ENCODE measurements at regions not wholly inside any gene's neighbourhood (a gene's known extent, or its start where the extent isn't known, plus 50 kb on each side); places are given as distances from the start of the nearest gene placed in this dataset.

GRCh38 chr1:222002503-222002902 lies 260.6 kb upstream of the DUSP10 start:
- WGBS (ENCODE audit: extremely low coverage, insufficient read length, low lambda C conversion rate): no CpG with 5 or more reads among the region's 1 CpG
- Histone ChIP-seq H3K18ac (ENCODE audit: insufficient read length, low read depth, low read length) (no peak overlapping the region), H3K27ac (ENCODE audit: insufficient read length, low read depth, low read length) (no peak overlapping the region), H2AFZ (ENCODE audit: low read length) (no peak overlapping the region), H4K91ac (ENCODE audit: insufficient read length, low read depth, low read length) (no peak overlapping the region), H2BK15ac (ENCODE audit: low read depth, low read length) (no peak overlapping the region), H2AK5ac (ENCODE audit: insufficient read length, low read length) (no peak overlapping the region), H4K5ac (ENCODE audit: insufficient read length, low read depth, low read length) (no peak overlapping the region), H3K9ac (ENCODE audit: extremely low read depth, insufficient read length, low read length) (no peak overlapping the region), H4K20me1 (ENCODE audit: control insufficient read depth, insufficient read depth, insufficient read length) (no peaks in the 10 kb centered on the region), H3K4me1 (ENCODE audit: insufficient read depth, low read length) (no peaks in the 10 kb centered on the region), H2BK5ac (ENCODE audit: insufficient read length, low read length) (no peak overlapping the region), H4K8ac (replicated peaks; ENCODE audit: insufficient read length, low read depth, low read length) (no peak overlapping the region), H3K14ac (ENCODE audit: insufficient read depth, low read length) (no peak overlapping the region), H3K27me3 (ENCODE audit: insufficient read depth, low read length) (no peaks in the 10 kb centered on the region), H3K79me1 (ENCODE audit: insufficient read depth, low read depth, low read length, poor library complexity, severe bottlenecking) (no peaks in the 10 kb centered on the region), H2BK12ac (ENCODE audit: insufficient read length, low read depth, low read length) (no peak overlapping the region), H3K9me3 (ENCODE audit: control insufficient read depth, low read depth, low read length) (no peaks in the 10 kb centered on the region), H3T11ph (ENCODE audit: low read length) (no peak overlapping the region), H2BK120ac (ENCODE audit: low read depth, low read length, poor library complexity, severe bottlenecking) (no peak overlapping the region), H3K4ac (ENCODE audit: low read depth, low read length) (no peak overlapping the region), H3K23me2 (ENCODE audit: insufficient read length, low read depth, low read length, poor library complexity, severe bottlenecking) (no peaks in the 10 kb centered on the region), H3K79me2 (ENCODE audit: insufficient read depth, low read length) (no peaks in the 10 kb centered on the region), H3K4me2 (ENCODE audit: insufficient read depth, insufficient read length, low read length) (no peak overlapping the region), H3K56ac (ENCODE audit: insufficient read length, low read depth, low read length) (no peak overlapping the region), H2BK20ac (ENCODE audit: low read depth, low read length, poor library complexity, severe bottlenecking) (no peak overlapping the region), H3K23ac (ENCODE audit: insufficient read length, low read depth, low read length) (no peak overlapping the region)
- H3K4me3 Mint-ChIP-seq: no peak overlapping the region
- no peak for TF ChIP-seq CTCF (conservative IDR thresholded peaks at IDR 0.05)
- no peaks in the 10 kb centered on the region for H3K27me3 Mint-ChIP-seq (ENCODE audit: low read depth)
- H3K4me1 Mint-ChIP-seq: peaks cover 5% of the 10 kb centered on the region in 2 experiments
- H3K36me3 Mint-ChIP-seq (ENCODE audit: insufficient read depth in 1 of 3, low read depth in 3 of 3): no peaks in the 10 kb centered on the region; a peak in 1 of 7 replicates
- no peak for DNase-seq
- H3K9me3 Mint-ChIP-seq: no peaks in the 10 kb centered on the region; a peak in 1 of 5 replicates
- H3K27ac Mint-ChIP-seq: no peak overlapping the region
